Right hindlimb (tissue), 1 donor: ENCODE measurements at regions not wholly inside any gene's neighbourhood (a gene's known extent, or its start where the extent isn't known, plus 50 kb on each side); places are given as distances from the start of the nearest gene placed in this dataset.
"Not testable (repeated sequence)": the region's sequence is repeated elsewhere in the genome, so short reads cannot be mapped to it uniquely, and the experiment has no call there.

ENCODE experiments used
- DNase-seq: peaks from one replicate; pipeline ENCODE4 v3.0.0-alpha.2; 2018

- DNase-seq, result no peak
Measured at GRCh38 chr7:155935005-155935557, 122.8 kb upstream of the SHH start.

GRCh38 chr7:155932324-155932723 lies 120.1 kb upstream of the SHH start:
- DNase-seq, result not testable (repeated sequence)

GRCh38 chr7:155931396-155932085 lies 119.3 kb upstream of the SHH start:
- DNase-seq, result no peak

GRCh38 chr7:155930527-155930926 lies 118.3 kb upstream of the SHH start:
- no peak for DNase-seq

- DNase-seq, result no peak
Measured at GRCh38 chr7:155930061-155930460, 117.8 kb upstream of the SHH start.

- no peak for DNase-seq
Measured at GRCh38 chr7:155928583-155928982, 116.3 kb upstream of the SHH start.

GRCh38 chr7:155927905-155928304 lies 115.6 kb upstream of the SHH start:
- DNase-seq, result no peak

GRCh38 chr7:155925682-155926081 lies 113.4 kb upstream of the SHH start:
- DNase-seq, result no peak

GRCh38 chr7:155922067-155922816 lies 110.0 kb upstream of the SHH start:
- DNase-seq, result no peak

- no peak for DNase-seq
Measured at GRCh38 chr7:155921804-155922066, 109.5 kb upstream of the SHH start.

GRCh38 chr7:155921086-155921803 lies 109.0 kb upstream of the SHH start:
- no peak for DNase-seq

GRCh38 chr7:155920068-155920461 lies 107.8 kb upstream of the SHH start:
- no peak for DNase-seq

GRCh38 chr7:155919391-155920067 lies 107.3 kb upstream of the SHH start:
- DNase-seq, result no peak

- DNase-seq, result no peak
Measured at GRCh38 chr7:155918720-155919390, 106.6 kb upstream of the SHH start.

GRCh38 chr7:155917836-155918430 lies 105.7 kb upstream of the SHH start:
- DNase-seq, result no peak

GRCh38 chr7:155916926-155917655 lies 104.8 kb upstream of the SHH start:
- DNase-seq, result no peak

- no peak for DNase-seq
Measured at GRCh38 chr7:155914341-155914740, 102.1 kb upstream of the SHH start.

- no peak for DNase-seq
Measured at GRCh38 chr7:155913719-155914118, 101.5 kb upstream of the SHH start.

- no peak for DNase-seq
Measured at GRCh38 chr7:155913291-155913690, 101.0 kb upstream of the SHH start.

- no peak for DNase-seq
Measured at GRCh38 chr7:155911471-155912105, 99.3 kb upstream of the SHH start.

GRCh38 chr7:155908385-155908784 lies 96.1 kb upstream of the SHH start:
- no peak for DNase-seq
